H1 (cell line): ENCODE measurements at regions not wholly inside any gene's neighbourhood (a gene's known extent, or its start where the extent isn't known, plus 50 kb on each side); places are given as distances from the start of the nearest gene placed in this dataset.

ENCODE experiments used
- CBX8 ChIP-seq: fragments of 300-800, 300-1000 bp; sonication (generic); IDR thresholded peaks from 2 replicates; pipeline ENCODE4 v1.7.1; 2016; ENCODE audit warnings: low read depth, low read length, borderline replicate concordance
- CHD7 ChIP-seq: fragments of 300-600 bp; sonication (generic); IDR thresholded peaks from 2 replicates; pipeline ENCODE4 v1.7.1; 2012; ENCODE audit warnings: low read length, moderate library complexity, mild to moderate bottlenecking, inconsistent platforms; ENCODE audit not compliant: insufficient replicate concordance
- RNF2 ChIP-seq: fragments of 200-900, 300-1000 bp; sonication (generic); IDR thresholded peaks from 2 replicates; pipeline ENCODE4 v1.7.1; 2016; ENCODE audit warnings: borderline replicate concordance, low read depth, mild to moderate bottlenecking, antibody characterized with exemption, low read length; ENCODE audit not compliant: poor library complexity, severe bottlenecking; ENCODE audit errors: missing control alignments
- SP1 ChIP-seq: IDR thresholded peaks from 2 replicates; pipeline ENCODE4 v1.6.1; 2011; ENCODE audit warnings: low read depth, low read length
- USF2 ChIP-seq: IDR thresholded peaks from 2 replicates; pipeline ENCODE4 v1.6.1; 2011; ENCODE audit warnings: low read length, improper control_type of control experiment

DNA sequence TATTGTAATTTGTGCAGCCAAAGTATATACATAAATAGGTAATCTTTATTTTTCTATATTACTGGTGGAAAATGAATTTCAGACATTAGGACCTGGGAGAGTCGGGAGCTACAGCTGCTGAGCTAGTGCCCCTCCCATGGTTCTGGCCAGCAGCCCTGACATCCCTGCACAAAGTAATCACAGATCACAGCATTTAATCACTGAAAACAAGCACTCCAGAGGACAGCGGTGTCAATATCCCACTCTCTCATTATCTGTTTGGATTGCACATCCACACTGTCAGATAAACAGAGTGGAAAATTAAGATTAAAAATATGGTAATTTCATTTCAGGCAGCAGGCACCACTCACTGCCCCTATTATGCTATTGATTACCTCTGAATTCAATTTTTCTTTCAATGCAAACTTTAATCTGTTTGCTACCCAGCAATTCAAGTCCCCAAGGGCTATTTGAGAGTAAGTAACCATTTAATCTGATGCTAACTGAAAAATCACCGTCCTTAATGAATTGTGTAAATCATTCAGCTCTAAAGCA, 254.1 kb upstream of the SOX21 start (continued):
- TF ChIP-seq CHD7, result no peak
- no peak for TF ChIP-seq USF2
- TF ChIP-seq CBX8, result no peak
- TF ChIP-seq SP1, result no peak
- no peak for TF ChIP-seq RNF2
